ENCODE measurements at regions not wholly inside any gene's neighbourhood (a gene's known extent, or its start where the extent isn't known, plus 50 kb on each side); places are given as distances from the start of the nearest gene placed in this dataset.

GRCh38 chr2:16298866-16299265 is 358.5 kb downstream of the MYCN start:
- TF ChIP-seq CTCF (IDR thresholded peaks at IDR 0.05) (no peak), ZFX (IDR thresholded peaks at IDR 0.05; ENCODE audit: borderline replicate concordance) (no peak)

Data from 22Rv1 (cell line).